PC-9 (cell line): ENCODE measurements at regions not wholly inside any gene's neighbourhood (a gene's known extent, or its start where the extent isn't known, plus 50 kb on each side); places are given as distances from the start of the nearest gene placed in this dataset.

ENCODE experiments used
- BruUV-seq: library from RNA; stranded (reverse); fragments of 400-500 nt; replicated peaks from 2 replicates; lab custom pipeline; 2021; lab: Mats Ljungman, UMichigan
- CTCF ChIA-PET: fragments of 300-600 bp; sonication (Branson Sonifier 250); formaldehyde crosslinking; loops from one replicate; lab custom pipeline; 2022; ENCODE audit warnings: antibody characterized with exemption; lab: Charles Lee
- POLR2A ChIA-PET: fragments of 300-600 bp; sonication (Branson Sonifier 250); formaldehyde crosslinking; loops from one replicate; lab custom pipeline; 2022; ENCODE audit warnings: antibody characterized with exemption; ENCODE audit not compliant: unreplicated experiment; lab: Charles Lee
- DNase-seq, 2 experiments: peaks; one replicate each; pipeline versions ENCODE4 v3.0.0 to v3.0.0-alpha.2; 2015 to 2022; ENCODE audit warnings: mixed read lengths in 1 of 2
- H2AFZ ChIP-seq: fragments of 200-600 bp; sonication (generic); 2 replicates; pipeline ENCODE4 v1.8.1; 2017; ENCODE audit warnings: antibody characterized with exemption
- H3F3A ChIP-seq: fragments of 200-600 bp; sonication (generic); 2 replicates; pipeline ENCODE4 v1.8.1; 2017; ENCODE audit warnings: antibody characterized with exemption, mild to moderate bottlenecking, low read depth; ENCODE audit not compliant: insufficient read depth
- H3K27ac ChIP-seq: fragments of 200-600 bp; sonication (generic); 2 replicates; pipeline ENCODE4 v1.6.1; 2016; ENCODE audit warnings: mixed run types
- H3K27me3 ChIP-seq: fragments of 200-600 bp; sonication (generic); 2 replicates; pipeline ENCODE4 v1.6.1; 2016; ENCODE audit warnings: low read depth, mixed run types; ENCODE audit not compliant: insufficient read depth
- H3K36me3 ChIP-seq: fragments of 200-600 bp; sonication (generic); 2 replicates; pipeline ENCODE4 v1.6.1; 2016; ENCODE audit warnings: low read depth, mixed run types
- H3K4me1 ChIP-seq: fragments of 200-600 bp; sonication (generic); replicated peaks from 2 replicates; pipeline ENCODE4 v1.6.1; 2016; ENCODE audit warnings: mixed run types; ENCODE audit not compliant: insufficient read depth
- H3K4me2 ChIP-seq: fragments of 200-600 bp; sonication (generic); 2 replicates; pipeline ENCODE4 v1.6.1; 2017; ENCODE audit warnings: mixed run types
- H3K4me3 ChIP-seq: fragments of 200-600 bp; sonication (generic); 2 replicates; pipeline ENCODE4 v1.6.1; 2016; ENCODE audit warnings: mixed run types
- H3K79me2 ChIP-seq: fragments of 200-600 bp; sonication (generic); 2 replicates; pipeline ENCODE4 v1.6.1; 2017; ENCODE audit warnings: low read depth, mixed run types
- H3K9me2 ChIP-seq: fragments of 200-600 bp; sonication (generic); 2 replicates; pipeline ENCODE4 v1.8.1; 2017; ENCODE audit warnings: mild to moderate bottlenecking; ENCODE audit not compliant: insufficient read depth
- H3K9me3 ChIP-seq: fragments of 200-600 bp; sonication (generic); 2 replicates; pipeline ENCODE4 v1.8.1; 2016; ENCODE audit warnings: low read depth; ENCODE audit not compliant: insufficient read depth
- H4K20me1 ChIP-seq: fragments of 200-600 bp; sonication (generic); 2 replicates; pipeline ENCODE4 v1.8.1; 2017; ENCODE audit not compliant: insufficient read depth
- CTCF ChIP-seq: fragments of 200-600 bp; sonication (generic); conservative IDR thresholded peaks from 2 replicates; pipeline ENCODE4 v1.6.1; 2017; ENCODE audit warnings: mixed run types, antibody characterized with exemption, mild to moderate bottlenecking, moderate library complexity
- EZH2 ChIP-seq: fragments of 200-600 bp; sonication (generic); IDR thresholded peaks from 2 replicates; pipeline ENCODE4 v1.8.0; 2017; ENCODE audit warnings: antibody characterized with exemption, low read depth
- intact Hi-C: fragments of 100-400 bp; cut with micrococcal nuclease; formaldehyde crosslinking; loops from one replicate; pipeline ENCODE4 v1.10.0; 2022; ENCODE audit not compliant: unreplicated experiment

- Histone ChIP-seq H3K4me1 (no peaks in the 10 kb centered on the region), H3K9me3 (no peaks in the 10 kb centered on the region), H3K4me2 (no peak overlapping the region), H3K27me3 (no peaks in the 10 kb centered on the region), H3K36me3 (no peaks in the 10 kb centered on the region), H3K27ac (no peak overlapping the region), H2AFZ (no peak overlapping the region), H3K4me3 (no peak overlapping the region), H3K79me2 (no peaks in the 10 kb centered on the region), H4K20me1 (no peaks in the 10 kb centered on the region), H3F3A (no peaks in the 10 kb centered on the region), H3K9me2 (no peaks in the 10 kb centered on the region)
- intact Hi-C loops: no loop called here
- ChIA-PET CTCF (interaction anchor here (0.6 to 1.3 kb wide), 8 partner anchors 10 to 1402 kb away, joined by 3 to 9 read pairs (median 3); no protein-coding TSS in a partner anchor), POLR2A (no interaction called here)
- peak in 1 of 2 experiments; percentile 75 for DNase-seq
- no TSS peak for BruUV-seq
- TF ChIP-seq CTCF (peak; percentile 59), EZH2 (no peak)
Measured at GRCh38 chr9:107425101-107426025, 64.2 kb downstream of the KLF4 start.

- H3K9me2 ChIP-seq: no peaks in the 10 kb centered on the region
- H3K27me3 ChIP-seq: no peaks in the 10 kb centered on the region
- no peak overlapping the region for H3K4me2 ChIP-seq
- H3F3A ChIP-seq: no peaks in the 10 kb centered on the region
- no peaks in the 10 kb centered on the region for H4K20me1 ChIP-seq
- no peaks in the 10 kb centered on the region for H3K79me2 ChIP-seq
- TF ChIP-seq EZH2: no peak
- TF ChIP-seq CTCF: no peak
- no peak for DNase-seq
- H3K4me1 ChIP-seq: no peaks in the 10 kb centered on the region
- intact Hi-C loops: loop anchor here (2.0 kb wide), 1 partner anchor 61 kb away; no protein-coding TSS in a partner anchor
- BruUV-seq: no TSS peak
- H3K36me3 ChIP-seq: no peaks in the 10 kb centered on the region
- no peak overlapping the region for H3K4me3 ChIP-seq
- CTCF ChIA-PET: interaction anchor here (0.8 kb wide), 1 partner anchor 848 kb away, joined by 3 read pairs; no protein-coding TSS in a partner anchor
- H3K27ac ChIP-seq: no peak overlapping the region
- H3K9me3 ChIP-seq: no peaks in the 10 kb centered on the region
- POLR2A ChIA-PET: interaction anchor here (0.7 kb wide), 2 partner anchors 195 to 1110 kb away, joined by 4 to 8 read pairs; no protein-coding TSS in a partner anchor
- no peak overlapping the region for H2AFZ ChIP-seq
Measured at GRCh38 chr9:107423540-107423939, 66.0 kb downstream of the KLF4 start.
